Neuronal stem cell (in vitro differentiated cells): ENCODE measurements at regions not wholly inside any gene's neighbourhood (a gene's known extent, or its start where the extent isn't known, plus 50 kb on each side); places are given as distances from the start of the nearest gene placed in this dataset.

ENCODE experiments used
- DNase-seq: peaks from one replicate; pipeline ENCODE4 v3.0.0-alpha.2; 2013; ENCODE audit warnings: low spot score
- H2AFZ ChIP-seq: one replicate; pipeline ENCODE4 v1.6.1; 2013; ENCODE audit warnings: mild to moderate bottlenecking, low read length, inconsistent platforms
- H2AK5ac ChIP-seq: 2 replicates; pipeline ENCODE4 v1.6.1; 2013; ENCODE audit warnings: low read depth, mild to moderate bottlenecking, inconsistent platforms, low read length, moderate library complexity, mixed read lengths
- H2BK120ac ChIP-seq: 2 replicates; pipeline ENCODE4 v1.6.1; 2013; ENCODE audit warnings: low read depth, mild to moderate bottlenecking, inconsistent platforms, low read length, moderate library complexity, mixed read lengths
- H2BK12ac ChIP-seq: one replicate; pipeline ENCODE4 v1.6.1; 2013; ENCODE audit warnings: low read length, inconsistent platforms
- H2BK15ac ChIP-seq: 2 replicates; pipeline ENCODE4 v1.6.1; 2013; ENCODE audit warnings: mild to moderate bottlenecking, low read length, inconsistent platforms, mixed read lengths
- H2BK5ac ChIP-seq: one replicate; pipeline ENCODE4 v1.6.1; 2013; ENCODE audit warnings: inconsistent platforms, mild to moderate bottlenecking, low read length, moderate library complexity
- H3K14ac ChIP-seq: one replicate; pipeline ENCODE4 v1.6.1; 2013; ENCODE audit warnings: low read length, inconsistent platforms
- H3K18ac ChIP-seq: 2 replicates; pipeline ENCODE4 v1.6.1; 2013; ENCODE audit warnings: low read length, inconsistent platforms
- H3K23ac ChIP-seq: 2 replicates; pipeline ENCODE4 v1.6.1; 2013; ENCODE audit warnings: low read depth, mild to moderate bottlenecking, mixed read lengths, low read length, inconsistent platforms; ENCODE audit not compliant: poor library complexity
- H3K27ac ChIP-seq: replicated peaks from 3 replicates; pipeline ENCODE4 v1.5.1; 2013; ENCODE audit warnings: low read length, inconsistent platforms
- H3K27me3 ChIP-seq, 3 experiments: 2 replicates each; pipeline ENCODE4 v1.6.1; 2013; ENCODE audit warnings: low read length in 3 of 3, mild to moderate bottlenecking in 2 of 3, inconsistent platforms in 1 of 3, low read depth in 1 of 3, mixed read lengths in 1 of 3, moderate library complexity in 1 of 3; ENCODE audit not compliant: control insufficient read depth in 3 of 3, insufficient read depth in 3 of 3
- H3K36me3 ChIP-seq, 2 donors: replicated peaks in 1 of 2; 2 replicates each; pipeline ENCODE4 v1.6.1; 2013; ENCODE audit warnings: low read length in 2 of 2; ENCODE audit not compliant: control insufficient read depth in 2 of 2, insufficient read depth in 2 of 2
- H3K4ac ChIP-seq: 2 replicates; pipeline ENCODE4 v1.6.1; 2013; ENCODE audit warnings: inconsistent platforms, mild to moderate bottlenecking, low read length, moderate library complexity
- H3K4me1 ChIP-seq, 2 donors: 1 replicate in 1 of 2; 2 replicates in 1 of 2; pipeline ENCODE4 v1.6.1; 2013; ENCODE audit warnings: low read length in 2 of 2, low read depth in 1 of 2; ENCODE audit not compliant: control insufficient read depth in 2 of 2, insufficient read depth in 1 of 2
- H3K4me2 ChIP-seq: one replicate; pipeline ENCODE4 v1.6.1; 2013; ENCODE audit warnings: mild to moderate bottlenecking, low read length, inconsistent platforms; ENCODE audit not compliant: insufficient read depth, poor library complexity, severe bottlenecking
- H3K4me3 ChIP-seq, 2 donors: 2 replicates each; pipeline ENCODE4 v1.5.1; 2013; ENCODE audit warnings: low read length in 2 of 2, mild to moderate bottlenecking in 2 of 2, inconsistent platforms in 1 of 2, moderate library complexity in 1 of 2
- H3K79me1 ChIP-seq: one replicate; pipeline ENCODE4 v1.6.1; 2013; ENCODE audit warnings: low read depth, mild to moderate bottlenecking, inconsistent platforms, low read length, moderate library complexity
- H3K9ac ChIP-seq: one replicate; pipeline ENCODE4 v1.6.1; 2013; ENCODE audit warnings: mild to moderate bottlenecking, low read depth, low read length, inconsistent platforms; ENCODE audit not compliant: poor library complexity
- H3K9me3 ChIP-seq, 2 donors: replicated peaks in 1 of 2; 2 replicates each; pipeline versions ENCODE3 to v1.6.1; 2013; ENCODE audit warnings: low read length in 2 of 2, mild to moderate bottlenecking in 2 of 2, inconsistent platforms in 1 of 2, low read depth in 1 of 2, mixed read lengths in 1 of 2, moderate library complexity in 1 of 2; ENCODE audit not compliant: control insufficient read depth in 2 of 2, insufficient read depth in 1 of 2
- H4K8ac ChIP-seq: one replicate; pipeline ENCODE4 v1.6.1; 2013; ENCODE audit warnings: low read depth, mild to moderate bottlenecking, inconsistent platforms, low read length, moderate library complexity
- H4K91ac ChIP-seq: one replicate; pipeline ENCODE4 v1.6.1; 2013; ENCODE audit warnings: low read length, low read depth, mild to moderate bottlenecking, inconsistent platforms; ENCODE audit not compliant: poor library complexity
- WGBS, 2 donors: extraction: QIAGEN DNeasy Blood & Tissue Kit; methylation state at CpG; one replicate each; pipeline ENCODE4 v1.1.7; 2013; ENCODE audit warnings: missing lambda C conversion rate in 2 of 2, mixed read lengths in 1 of 2; ENCODE audit not compliant: insufficient read length in 2 of 2, insufficient replicate concordance in 1 of 2; ENCODE audit errors: extremely low coverage in 2 of 2; 5-methylcytosine and 5-hydroxymethylcytosine counted together

DNA sequence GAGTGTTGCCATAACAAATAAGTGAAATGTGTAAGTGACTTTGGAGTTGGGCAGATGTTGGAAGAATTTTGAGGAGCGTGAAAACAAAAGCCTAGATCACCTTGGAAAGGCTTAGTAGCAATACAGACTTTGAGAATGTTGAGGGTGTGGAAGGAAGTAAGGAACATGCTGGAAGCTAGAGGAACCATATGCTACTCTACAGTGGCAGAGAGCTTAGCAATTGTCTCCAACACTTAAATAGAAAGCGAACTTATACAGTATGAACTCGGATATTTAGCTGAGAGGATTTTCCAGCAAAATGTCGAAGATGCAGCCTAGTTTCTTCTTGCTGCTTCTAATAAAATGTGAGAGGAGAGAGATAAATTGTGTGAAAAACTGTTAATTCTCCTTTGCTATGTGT is 271.2 kb downstream of the ADRA2A start:
- no peak overlapping the region for H2BK5ac ChIP-seq
- H4K91ac ChIP-seq: no peak overlapping the region
- no CpG with 5 or more reads among the region's 4 CpGs for WGBS, 2 donors
- no peak overlapping the region for H3K27ac ChIP-seq
- no peak overlapping the region for H2AFZ ChIP-seq
- H2BK120ac ChIP-seq: no peak overlapping the region
- no peak overlapping the region for H3K4ac ChIP-seq
- no peaks in the 10 kb centered on the region for H3K79me1 ChIP-seq
- no peaks in the 10 kb centered on the region for H3K4me1 ChIP-seq
- H3K9ac ChIP-seq: no peak overlapping the region
- H3K14ac ChIP-seq: no peak overlapping the region
- H3K4me2 ChIP-seq: no peak overlapping the region
- no peaks in the 10 kb centered on the region for H3K27me3 ChIP-seq
- no peak overlapping the region for H2AK5ac ChIP-seq
- H3K23ac ChIP-seq: no peak overlapping the region
- H3K18ac ChIP-seq: no peak overlapping the region
- no peaks in the 10 kb centered on the region for H3K36me3 ChIP-seq
- H2BK12ac ChIP-seq: no peak overlapping the region
- no peak overlapping the region for H2BK15ac ChIP-seq
- DNase-seq: no peak
- no peak overlapping the region for H3K4me3 ChIP-seq
- no peak overlapping the region for H4K8ac ChIP-seq
- H3K9me3 ChIP-seq: no peaks in the 10 kb centered on the region

GRCh38 chr10:111354859-111355258 is 278.0 kb downstream of the ADRA2A start:
- Histone ChIP-seq H3K4me2 (no peak overlapping the region), H2BK5ac (no peak overlapping the region), H2BK15ac (no peak overlapping the region), H3K79me1 (no peaks in the 10 kb centered on the region), H3K14ac (no peak overlapping the region), H4K8ac (no peak overlapping the region), H3K4me3 (no peak overlapping the region), H3K4me1 (no peaks in the 10 kb centered on the region), H3K9ac (no peak overlapping the region), H3K18ac (no peak overlapping the region), H2BK120ac (no peak overlapping the region), H3K4ac (no peak overlapping the region), H3K27me3 (no peaks in the 10 kb centered on the region), H2AK5ac (no peak overlapping the region), H3K9me3 (no peaks in the 10 kb centered on the region), H4K91ac (no peak overlapping the region), H3K23ac (no peak overlapping the region), H2AFZ (no peak overlapping the region), H3K27ac (no peak overlapping the region), H2BK12ac (no peak overlapping the region), H3K36me3 (no peaks in the 10 kb centered on the region)
- no peak for DNase-seq
- no CpG with 5 or more reads among the region's 1 CpG for WGBS, 2 donors

DNA sequence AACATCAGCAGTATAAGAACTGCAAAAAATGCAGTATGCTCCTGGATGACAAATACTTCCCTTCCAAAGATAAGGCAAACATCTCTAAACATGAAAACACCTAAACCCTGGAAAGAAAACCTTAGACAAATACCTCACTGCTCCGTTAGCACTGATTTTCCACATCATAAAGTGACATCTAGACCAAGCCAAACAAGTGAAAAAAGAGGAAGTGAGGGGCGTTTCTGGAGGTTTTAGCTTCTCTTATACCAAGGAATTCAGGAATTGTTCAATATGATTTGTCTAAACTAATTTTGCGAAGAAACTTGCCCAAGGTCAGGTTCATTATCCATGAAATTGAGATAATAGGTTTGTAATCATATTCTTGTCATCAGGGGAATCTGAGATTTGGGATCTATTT is 279.7 kb downstream of the ADRA2A start:
- no peak overlapping the region for H3K4me3 ChIP-seq
- no peaks in the 10 kb centered on the region for H3K79me1 ChIP-seq
- H3K36me3 ChIP-seq: no peaks in the 10 kb centered on the region
- H3K9ac ChIP-seq: no peak overlapping the region
- H2BK12ac ChIP-seq: no peak overlapping the region
- H2BK5ac ChIP-seq: no peak overlapping the region
- no peak overlapping the region for H2BK15ac ChIP-seq
- WGBS, 2 donors: no CpG with 5 or more reads among the region's 3 CpGs
- H3K14ac ChIP-seq: no peak overlapping the region
- no peak overlapping the region for H3K23ac ChIP-seq
- no peak overlapping the region for H2AK5ac ChIP-seq
- no peaks in the 10 kb centered on the region for H3K4me1 ChIP-seq
- no peak overlapping the region for H3K18ac ChIP-seq
- no peak overlapping the region for H3K4me2 ChIP-seq
- H4K8ac ChIP-seq: no peak overlapping the region
- no peak overlapping the region for H2AFZ ChIP-seq
- H3K9me3 ChIP-seq: no peaks in the 10 kb centered on the region
- H3K27me3 ChIP-seq: no peaks in the 10 kb centered on the region
- H4K91ac ChIP-seq: no peak overlapping the region
- no peak overlapping the region for H3K4ac ChIP-seq
- no peak overlapping the region for H2BK120ac ChIP-seq
- DNase-seq: no peak
- no peak overlapping the region for H3K27ac ChIP-seq

GRCh38 chr10:111357859-111358258 is 281.0 kb downstream of the ADRA2A start:
- Histone ChIP-seq H3K9me3 (no peaks in the 10 kb centered on the region), H2AK5ac (no peak overlapping the region), H4K91ac (no peak overlapping the region), H2BK15ac (no peak overlapping the region), H3K4me3 (no peak overlapping the region), H4K8ac (no peak overlapping the region), H3K79me1 (no peaks in the 10 kb centered on the region), H3K4me1 (no peaks in the 10 kb centered on the region), H3K9ac (no peak overlapping the region), H3K36me3 (no peaks in the 10 kb centered on the region), H3K23ac (no peak overlapping the region), H2BK5ac (no peak overlapping the region), H3K27me3 (no peaks in the 10 kb centered on the region), H2AFZ (no peak overlapping the region), H3K4ac (no peak overlapping the region), H3K4me2 (no peak overlapping the region), H3K27ac (no peak overlapping the region), H2BK120ac (no peak overlapping the region), H2BK12ac (no peak overlapping the region), H3K14ac (no peak overlapping the region), H3K18ac (no peak overlapping the region)
- no CpG with 5 or more reads among the region's 1 CpG for WGBS, 2 donors
- DNase-seq: no peak
